IPS-15b (cell line): ENCODE measurements at regions not wholly inside any gene's neighbourhood (a gene's known extent, or its start where the extent isn't known, plus 50 kb on each side); places are given as distances from the start of the nearest gene placed in this dataset.

Source experiments
- H3K27me3 ChIP-seq: one replicate; pipeline ENCODE4 v1.6.1; 2013; ENCODE audit warnings: low read length; ENCODE audit not compliant: control insufficient read depth, insufficient read depth
- H3K36me3 ChIP-seq: one replicate; pipeline ENCODE4 v1.6.1; 2013; ENCODE audit warnings: low read length; ENCODE audit not compliant: control insufficient read depth, insufficient read depth
- H3K4me1 ChIP-seq: one replicate; pipeline ENCODE4 v1.6.1; 2013; ENCODE audit warnings: mild to moderate bottlenecking, low read length; ENCODE audit not compliant: control insufficient read depth, insufficient read depth
- H3K4me3 ChIP-seq: one replicate; pipeline ENCODE4 v1.5.1; 2013; ENCODE audit warnings: low read depth, low read length
- H3K9ac ChIP-seq: one replicate; pipeline ENCODE4 v1.6.1; 2013; ENCODE audit warnings: low read depth, mild to moderate bottlenecking, low read length
- H3K9me3 ChIP-seq: one replicate; pipeline ENCODE4 v1.6.1; 2013; ENCODE audit warnings: mild to moderate bottlenecking, low read length; ENCODE audit not compliant: control insufficient read depth, insufficient read depth

DNA sequence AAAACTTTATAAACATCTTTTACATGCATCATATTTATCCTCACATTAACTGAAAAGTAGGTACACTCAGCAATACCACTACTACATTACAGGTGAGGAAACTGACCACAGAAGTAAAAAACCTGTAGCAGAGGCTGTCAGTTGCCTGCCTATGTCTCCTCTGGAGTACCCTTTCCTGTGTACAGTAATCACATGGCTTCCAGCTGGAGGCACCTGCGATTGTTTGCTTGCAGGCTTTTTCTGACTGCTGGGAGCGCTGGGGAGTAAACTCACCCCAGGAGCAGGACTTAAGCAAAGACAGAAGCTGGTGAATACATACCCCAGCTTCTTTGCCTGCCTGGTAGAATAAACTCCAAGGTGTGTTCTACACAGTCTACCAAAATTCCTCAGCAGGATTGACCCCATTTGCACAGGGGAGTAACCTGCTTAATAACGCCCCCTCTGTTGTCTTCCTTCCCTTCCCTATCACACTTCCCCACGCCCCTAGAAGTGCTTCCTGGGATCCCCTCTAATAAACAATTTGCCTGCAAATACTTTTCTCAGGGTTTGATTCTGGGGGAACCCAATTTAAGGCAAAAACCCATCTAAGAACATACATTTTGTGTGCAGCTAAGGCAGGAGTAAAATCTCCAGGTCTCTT lies 138.9 kb downstream of the PTH2R start:
- Histone ChIP-seq H3K4me3 (no peak overlapping the region), H3K9ac (no peak overlapping the region), H3K4me1 (no peaks in the 10 kb centered on the region), H3K27me3 (no peaks in the 10 kb centered on the region), H3K36me3 (no peaks in the 10 kb centered on the region), H3K9me3 (no peaks in the 10 kb centered on the region)

DNA sequence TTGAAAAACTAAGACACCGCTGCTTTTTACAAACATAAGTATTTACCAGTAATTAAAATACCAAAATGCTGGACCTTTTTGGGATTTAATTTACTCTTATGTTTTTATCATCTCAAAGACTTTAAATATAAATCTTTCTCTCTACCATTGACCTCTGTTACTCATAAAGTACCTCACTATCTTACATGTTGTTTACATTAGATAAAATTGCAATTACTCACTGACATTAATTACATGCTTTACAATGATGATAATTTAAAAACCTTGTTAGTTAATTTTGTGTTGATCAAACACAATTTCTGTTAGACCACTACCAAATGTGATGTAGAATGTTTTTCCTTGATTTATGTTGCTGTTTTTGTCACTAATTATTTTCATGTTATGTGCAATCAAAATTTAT lies 139.5 kb downstream of the PTH2R start:
- Histone ChIP-seq H3K4me3 (no peak overlapping the region), H3K27me3 (no peaks in the 10 kb centered on the region), H3K9ac (no peak overlapping the region), H3K4me1 (no peaks in the 10 kb centered on the region), H3K9me3 (no peaks in the 10 kb centered on the region), H3K36me3 (no peaks in the 10 kb centered on the region)

DNA sequence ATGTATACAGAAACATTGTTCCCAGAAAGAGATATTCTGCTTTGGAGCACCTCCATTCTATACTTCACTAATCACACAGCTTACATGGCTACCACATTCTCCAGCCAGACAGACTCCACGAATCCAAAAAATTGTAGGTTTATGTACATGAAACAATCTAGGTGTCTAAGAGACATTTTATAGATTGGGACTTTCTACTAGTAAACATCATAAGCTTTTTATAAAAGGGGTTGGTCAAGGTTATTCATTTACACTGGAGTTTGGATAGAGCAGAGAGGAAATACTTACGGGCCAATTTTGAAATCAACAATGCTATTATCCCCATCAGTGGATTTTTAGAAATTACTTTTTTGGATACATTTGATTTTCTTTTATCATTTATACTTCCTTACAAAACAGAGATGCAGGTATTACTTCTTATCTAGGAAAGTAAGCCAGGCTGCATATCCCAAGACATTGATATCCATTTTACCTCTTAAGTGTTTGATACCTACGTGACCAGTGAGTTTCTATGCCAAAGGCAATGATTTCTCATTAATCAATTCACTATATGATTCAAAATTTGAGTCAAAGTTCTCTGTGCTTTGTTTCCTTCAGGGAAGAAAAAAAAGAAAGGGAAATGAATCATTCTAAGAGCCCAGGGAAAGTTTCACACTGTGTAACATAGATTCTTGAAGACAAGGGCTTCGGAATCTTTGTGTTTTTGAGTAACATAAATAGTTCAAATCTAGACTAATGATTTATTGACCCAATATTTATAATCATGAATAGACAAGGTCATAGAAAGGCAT lies 140.5 kb downstream of the PTH2R start:
- no peak overlapping the region for H3K9ac ChIP-seq
- H3K36me3 ChIP-seq: no peaks in the 10 kb centered on the region
- H3K4me3 ChIP-seq: no peak overlapping the region
- H3K4me1 ChIP-seq: no peaks in the 10 kb centered on the region
- no peaks in the 10 kb centered on the region for H3K9me3 ChIP-seq
- no peaks in the 10 kb centered on the region for H3K27me3 ChIP-seq

DNA sequence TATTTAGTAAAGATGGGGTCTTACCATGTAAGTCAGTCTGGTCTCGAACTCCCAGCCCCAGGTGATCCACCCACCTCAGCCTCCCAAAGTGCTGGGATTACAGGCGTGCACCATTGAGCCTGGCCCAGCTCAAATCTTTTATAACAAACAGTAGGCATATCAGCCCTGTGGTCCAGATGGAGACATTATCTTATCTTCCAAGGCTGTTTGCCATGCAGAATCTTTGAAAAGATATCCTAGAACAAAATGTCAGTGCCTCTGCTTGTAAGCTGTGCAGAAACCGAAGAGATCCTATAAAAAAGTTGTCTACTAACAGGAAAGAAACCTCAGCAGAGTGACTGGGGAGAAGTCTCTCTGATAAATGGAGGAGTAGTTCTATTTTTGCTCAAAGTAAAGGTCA lies 142.1 kb downstream of the PTH2R start:
- no peaks in the 10 kb centered on the region for H3K4me1 ChIP-seq

GRCh38 chr2:208549546-208550158 lies 143.1 kb downstream of the PTH2R start:
- H3K9ac ChIP-seq: no peak overlapping the region
- no peak overlapping the region for H3K4me3 ChIP-seq
- H3K27me3 ChIP-seq: no peaks in the 10 kb centered on the region
- no peaks in the 10 kb centered on the region for H3K9me3 ChIP-seq
- H3K36me3 ChIP-seq: no peaks in the 10 kb centered on the region
- no peaks in the 10 kb centered on the region for H3K4me1 ChIP-seq

More for the DNA sequence above, 142.1 kb downstream of the PTH2R start:
- H3K4me3 ChIP-seq: no peak overlapping the region
- no peak overlapping the region for H3K9ac ChIP-seq
- H3K9me3 ChIP-seq: no peaks in the 10 kb centered on the region
- H3K36me3 ChIP-seq: no peaks in the 10 kb centered on the region
- H3K27me3 ChIP-seq: no peaks in the 10 kb centered on the region

- Histone ChIP-seq H3K9ac (no peak overlapping the region), H3K27me3 (no peaks in the 10 kb centered on the region), H3K9me3 (no peaks in the 10 kb centered on the region), H3K36me3 (no peaks in the 10 kb centered on the region), H3K4me1 (no peaks in the 10 kb centered on the region), H3K4me3 (no peak overlapping the region)
These were observed 146.4 kb downstream of the PTH2R start for GRCh38 chr2:208552943-208553342.

DNA sequence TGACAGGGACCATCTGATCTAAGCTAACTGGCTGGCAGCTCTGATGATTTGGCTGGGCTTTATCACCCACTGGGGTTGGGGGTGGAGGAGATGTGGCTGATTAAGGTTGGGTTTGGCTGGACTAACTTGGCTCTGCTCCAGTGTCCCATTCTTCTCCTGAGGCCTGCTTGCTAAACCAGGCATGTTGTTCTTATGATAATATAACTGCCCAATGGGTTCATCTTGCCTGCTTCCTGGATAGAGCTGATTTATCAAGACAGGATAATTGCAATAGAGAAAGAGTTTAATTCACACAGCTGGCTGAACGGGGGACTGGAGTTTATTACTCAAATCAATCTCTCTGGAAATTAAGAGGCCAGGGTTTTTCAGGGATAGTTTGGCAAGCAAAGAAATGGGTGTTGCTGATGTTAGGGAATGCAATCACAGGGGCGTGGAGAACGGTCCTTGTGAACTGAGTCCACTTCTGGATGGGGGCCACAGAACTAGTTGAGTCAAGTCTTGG lies 150.4 kb downstream of the PTH2R start:
- Histone ChIP-seq H3K27me3 (no peaks in the 10 kb centered on the region), H3K36me3 (no peaks in the 10 kb centered on the region), H3K9ac (no peak overlapping the region), H3K4me1 (no peaks in the 10 kb centered on the region), H3K9me3 (no peaks in the 10 kb centered on the region), H3K4me3 (no peak overlapping the region)

DNA sequence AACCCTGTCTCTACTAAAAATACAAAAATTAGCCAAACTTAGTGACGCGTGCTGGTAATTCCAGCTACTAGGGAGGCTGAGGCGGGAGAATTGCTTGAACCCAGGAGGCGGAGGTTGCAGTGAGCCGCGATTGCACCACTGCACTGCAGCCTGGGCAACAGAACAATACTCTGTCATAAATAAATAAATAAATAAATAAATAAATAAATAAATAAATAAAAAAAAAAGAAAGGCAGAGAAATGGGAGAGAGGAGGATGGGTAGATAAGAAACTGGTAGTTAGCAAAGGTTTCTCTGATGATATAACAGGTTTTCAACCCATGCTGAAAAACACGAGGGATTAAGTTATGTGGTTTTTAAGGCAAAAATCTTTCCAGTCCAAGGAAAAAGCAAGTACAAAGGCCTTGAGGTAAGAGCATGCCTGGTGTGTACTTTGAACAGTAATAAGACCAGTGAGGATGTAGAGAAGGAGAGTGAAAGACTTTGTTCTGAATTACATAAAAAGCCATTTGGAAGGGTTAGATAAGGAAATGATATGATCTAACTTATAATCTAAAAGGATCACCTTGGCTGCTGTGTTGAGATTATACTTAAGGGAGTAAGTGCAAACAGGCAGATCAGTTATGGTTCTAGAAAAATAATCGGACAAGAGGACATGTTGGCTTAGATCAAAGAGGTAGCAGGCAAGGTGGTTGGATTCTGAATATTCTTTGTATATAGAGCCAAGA lies 159.3 kb downstream of the PTH2R start:
- Histone ChIP-seq H3K36me3 (no peaks in the 10 kb centered on the region), H3K4me3 (no peak overlapping the region), H3K9ac (no peak overlapping the region), H3K9me3 (no peaks in the 10 kb centered on the region), H3K4me1 (peaks cover under 1% of the 10 kb centered on the region), H3K27me3 (peaks cover 3% of the 10 kb centered on the region)

DNA sequence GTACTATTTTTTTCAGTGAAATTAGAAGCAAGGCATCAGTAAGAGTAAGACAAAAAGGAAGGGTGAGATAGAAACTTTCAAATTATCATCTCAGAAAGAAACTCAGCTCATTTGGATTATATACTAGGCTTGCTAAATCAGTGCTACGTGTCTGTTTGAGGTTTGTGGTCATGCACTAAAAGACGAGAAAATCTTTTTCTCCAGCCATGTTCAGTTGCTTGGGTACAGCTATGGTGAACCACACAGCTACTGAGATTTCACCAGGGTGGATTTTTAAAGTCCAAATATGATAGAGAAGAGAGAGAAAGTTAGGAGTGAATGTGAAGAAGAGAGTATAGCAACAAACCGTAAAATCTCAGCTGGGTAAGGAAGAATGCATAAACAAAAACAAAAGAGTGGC lies 161.6 kb downstream of the PTH2R start:
- H3K4me1 ChIP-seq: peaks cover 5% of the 10 kb centered on the region
- H3K4me3 ChIP-seq: no peak overlapping the region
- H3K9me3 ChIP-seq: no peaks in the 10 kb centered on the region
- no peak overlapping the region for H3K9ac ChIP-seq
- no peaks in the 10 kb centered on the region for H3K36me3 ChIP-seq
- H3K27me3 ChIP-seq: peaks cover 3% of the 10 kb centered on the region

DNA sequence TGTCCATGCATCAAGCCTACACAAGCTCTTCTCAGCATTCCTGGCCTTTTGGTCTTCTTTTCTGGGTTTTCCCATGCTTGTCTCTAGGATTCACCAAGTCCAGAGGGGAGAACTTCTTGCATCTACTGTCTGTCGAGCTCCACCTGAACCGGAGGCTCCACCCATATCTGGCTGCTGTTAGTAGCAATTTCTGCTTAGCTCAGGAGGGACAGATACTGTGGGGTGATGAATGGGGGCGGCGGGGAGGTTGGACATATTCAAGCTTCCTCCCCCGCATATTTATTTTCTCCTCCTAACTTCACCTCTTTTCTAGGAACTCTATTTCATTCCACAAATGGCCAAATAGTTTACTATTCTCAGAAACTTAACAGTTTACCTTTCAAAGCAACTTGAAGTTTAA lies 163.5 kb downstream of the PTH2R start:
- peaks cover 5% of the 10 kb centered on the region for H3K4me1 ChIP-seq
- H3K4me3 ChIP-seq: no peak overlapping the region
- peaks cover 3% of the 10 kb centered on the region for H3K27me3 ChIP-seq
- no peaks in the 10 kb centered on the region for H3K36me3 ChIP-seq
- no peak overlapping the region for H3K9ac ChIP-seq
- H3K9me3 ChIP-seq: no peaks in the 10 kb centered on the region

GRCh38 chr2:208570851-208571763 lies 164.5 kb downstream of the PTH2R start:
- Histone ChIP-seq H3K4me3 (no peak overlapping the region), H3K4me1 (peaks cover 5% of the 10 kb centered on the region), H3K9ac (no peak overlapping the region), H3K36me3 (no peaks in the 10 kb centered on the region), H3K9me3 (no peaks in the 10 kb centered on the region), H3K27me3 (peaks cover 3% of the 10 kb centered on the region)
